ENCODE measurements at regions not wholly inside any gene's neighbourhood (a gene's known extent, or its start where the extent isn't known, plus 50 kb on each side); places are given as distances from the start of the nearest gene placed in this dataset.

GRCh38 chr3:109804697-109805096, 467.4 kb upstream of the DPPA4 start:
- Histone ChIP-seq H3K4me1 (no peaks in the 10 kb centered on the region), H3K9me3 (no peaks in the 10 kb centered on the region), H3K27me3 (no peaks in the 10 kb centered on the region), H3K4me3 (no peak overlapping the region), H3K36me3 (no peaks in the 10 kb centered on the region), H3K27ac (no peak overlapping the region)
- DNase-seq (no peak), ATAC-seq (ENCODE audit: low FRiP score in 2 of 2) (no peak)
- TF ChIP-seq EP300 (IDR thresholded peaks at IDR 0.05) (no peak), POLR2A (IDR thresholded peaks at IDR 0.05) (no peak), POLR2AphosphoS5 (IDR thresholded peaks at IDR 0.05) (no peak)
- TF ChIP-seq, protein P1, sequence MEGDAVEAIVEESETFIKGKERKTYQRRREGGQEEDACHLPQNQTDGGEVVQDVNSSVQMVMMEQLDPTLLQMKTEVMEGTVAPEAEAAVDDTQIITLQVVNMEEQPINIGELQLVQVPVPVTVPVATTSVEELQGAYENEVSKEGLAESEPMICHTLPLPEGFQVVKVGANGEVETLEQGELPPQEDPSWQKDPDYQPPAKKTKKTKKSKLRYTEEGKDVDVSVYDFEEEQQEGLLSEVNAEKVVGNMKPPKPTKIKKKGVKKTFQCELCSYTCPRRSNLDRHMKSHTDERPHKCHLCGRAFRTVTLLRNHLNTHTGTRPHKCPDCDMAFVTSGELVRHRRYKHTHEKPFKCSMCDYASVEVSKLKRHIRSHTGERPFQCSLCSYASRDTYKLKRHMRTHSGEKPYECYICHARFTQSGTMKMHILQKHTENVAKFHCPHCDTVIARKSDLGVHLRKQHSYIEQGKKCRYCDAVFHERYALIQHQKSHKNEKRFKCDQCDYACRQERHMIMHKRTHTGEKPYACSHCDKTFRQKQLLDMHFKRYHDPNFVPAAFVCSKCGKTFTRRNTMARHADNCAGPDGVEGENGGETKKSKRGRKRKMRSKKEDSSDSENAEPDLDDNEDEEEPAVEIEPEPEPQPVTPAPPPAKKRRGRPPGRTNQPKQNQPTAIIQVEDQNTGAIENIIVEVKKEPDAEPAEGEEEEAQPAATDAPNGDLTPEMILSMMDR (IDR thresholded peaks at IDR 0.05) = no peak
- WGBS, 2 donors = 74 to 83% methylated on average over 1 of the region's 1 CpG

DNA sequence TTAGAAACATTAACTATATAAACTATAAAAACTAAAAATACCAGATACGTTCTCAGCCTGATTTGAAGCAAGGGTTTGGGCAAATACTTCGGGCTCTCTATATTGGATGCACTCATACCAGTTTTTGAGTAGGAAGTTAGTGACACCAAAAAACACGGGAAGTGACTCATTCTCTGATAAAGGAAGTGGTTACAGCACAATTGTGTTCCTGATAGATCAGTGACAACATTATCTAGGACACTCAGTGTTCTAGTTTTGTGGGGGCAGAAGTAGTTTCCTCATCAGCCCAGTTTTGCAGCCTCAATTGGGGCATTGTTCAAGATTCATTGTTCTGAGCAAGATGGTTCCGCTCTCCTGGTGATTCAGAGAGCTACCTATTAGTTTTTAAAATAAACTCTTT, 469.6 kb upstream of the DPPA4 start:
- TF ChIP-seq POLR2AphosphoS5 (IDR thresholded peaks at IDR 0.05) (peak in 1 of 2 donors; percentile 23), POLR2A (IDR thresholded peaks at IDR 0.05) (no peak), EP300 (IDR thresholded peaks at IDR 0.05) (peak in 2 of 4 donors; percentile 10 to 49)
- TF ChIP-seq, protein P1 (IDR thresholded peaks at IDR 0.05) = no peak
- Histone ChIP-seq H3K27ac (peak overlapping the region in 3 of 4 donors; percentile 25 to 40 (median 30)), H3K27me3 (no peaks in the 10 kb centered on the region), H3K4me1 (no peaks in the 10 kb centered on the region), H3K9me3 (no peaks in the 10 kb centered on the region), H3K4me3 (no peak overlapping the region), H3K36me3 (no peaks in the 10 kb centered on the region)
- WGBS, 2 donors = 33 to 34% methylated on average over 4 of the region's 4 CpGs
- ATAC-seq (ENCODE audit: low FRiP score in 2 of 2) = peak in 1 of 2 donors; percentile 68
- no peak for DNase-seq

DNA sequence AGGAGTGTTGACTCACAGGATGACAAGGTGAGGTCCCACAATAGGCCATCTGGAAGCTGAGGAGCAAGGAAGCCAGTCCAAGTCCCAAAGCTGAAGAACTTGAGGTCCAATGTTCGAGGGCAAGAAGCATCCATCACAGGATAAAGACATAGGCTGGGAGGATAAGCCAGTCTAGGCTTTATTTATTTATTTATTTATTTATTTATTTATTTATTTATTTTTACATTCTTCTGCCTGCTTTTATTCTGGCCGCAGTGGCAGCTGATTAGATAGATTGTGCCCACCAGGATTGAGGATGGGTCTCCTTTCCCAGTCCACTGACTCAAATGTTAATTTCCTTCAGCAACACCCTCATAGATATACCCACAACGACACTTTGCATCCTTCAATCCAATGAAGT, 472.2 kb upstream of the DPPA4 start:
- ATAC-seq (ENCODE audit: low FRiP score in 2 of 2) (no peak), DNase-seq (no peak)
- TF ChIP-seq POLR2A (IDR thresholded peaks at IDR 0.05) (no peak), POLR2AphosphoS5 (IDR thresholded peaks at IDR 0.05) (no peak), EP300 (IDR thresholded peaks at IDR 0.05) (no peak)
- TF ChIP-seq, protein P1 (IDR thresholded peaks at IDR 0.05) = no peak
- no peaks in the 10 kb centered on the region for H3K9me3 ChIP-seq
- H3K4me1 ChIP-seq = no peaks in the 10 kb centered on the region
- no peaks in the 10 kb centered on the region for H3K36me3 ChIP-seq
- WGBS, 2 donors = 89% methylated on average over 3 of the region's 3 CpGs
- no peak overlapping the region for H3K4me3 ChIP-seq
- H3K27me3 ChIP-seq = no peaks in the 10 kb centered on the region
- H3K27ac ChIP-seq = no peak overlapping the region

DNA sequence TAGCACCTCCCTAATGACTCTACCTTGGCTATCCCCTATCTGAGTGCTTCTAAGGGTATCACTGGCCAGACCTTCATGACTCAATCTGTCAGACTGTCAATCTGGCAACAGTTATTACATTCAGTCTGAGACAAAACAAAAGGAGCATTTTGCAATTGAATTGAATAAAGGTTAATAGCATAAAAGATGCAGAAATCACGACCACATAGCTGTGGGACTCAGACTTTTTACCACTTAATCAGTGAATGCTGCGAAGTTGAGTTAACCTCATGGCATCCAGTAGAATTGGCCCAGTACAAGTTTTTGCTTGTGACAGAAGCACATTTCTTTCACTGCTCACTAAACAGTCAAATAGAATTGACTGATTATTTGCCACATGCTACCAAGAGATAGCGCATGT, 480.7 kb upstream of the DPPA4 start:
- no peaks in the 10 kb centered on the region for H3K4me1 ChIP-seq
- WGBS, 2 donors = 34 to 57% methylated on average over 3 of the region's 3 CpGs
- DNase-seq (no peak), ATAC-seq (ENCODE audit: low FRiP score in 2 of 2) (no peak)
- TF ChIP-seq POLR2A (IDR thresholded peaks at IDR 0.05) (no peak), EP300 (IDR thresholded peaks at IDR 0.05) (no peak), POLR2AphosphoS5 (IDR thresholded peaks at IDR 0.05) (no peak)
- TF ChIP-seq, protein P1 (IDR thresholded peaks at IDR 0.05) = no peak
- no peaks in the 10 kb centered on the region for H3K27me3 ChIP-seq
- no peaks in the 10 kb centered on the region for H3K36me3 ChIP-seq
- H3K9me3 ChIP-seq = no peaks in the 10 kb centered on the region
- no peak overlapping the region for H3K27ac ChIP-seq
- H3K4me3 ChIP-seq = no peak overlapping the region

DNA sequence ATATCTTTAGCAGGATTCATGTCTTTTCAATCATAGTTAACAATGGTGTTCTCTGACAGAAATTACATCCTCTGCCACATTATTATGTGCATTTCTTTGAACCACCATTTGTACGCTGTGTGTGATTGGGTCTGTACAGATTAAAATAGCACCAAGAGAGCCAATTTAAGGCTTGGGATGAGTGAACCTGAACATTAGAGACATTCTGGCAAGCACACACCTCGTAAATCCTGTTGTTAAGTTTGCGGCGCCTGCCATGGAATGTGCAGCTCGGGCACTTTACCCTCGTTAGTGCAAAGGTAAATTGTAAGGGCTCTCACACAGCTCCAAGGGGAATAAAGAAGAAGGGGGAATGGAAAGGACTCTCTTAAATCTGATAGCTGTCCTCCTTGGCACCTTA, 482.4 kb upstream of the DPPA4 start:
- Histone ChIP-seq H3K27ac (no peak overlapping the region), H3K36me3 (no peaks in the 10 kb centered on the region), H3K27me3 (no peaks in the 10 kb centered on the region), H3K9me3 (no peaks in the 10 kb centered on the region), H3K4me3 (no peak overlapping the region), H3K4me1 (no peaks in the 10 kb centered on the region)
- TF ChIP-seq POLR2AphosphoS5 (IDR thresholded peaks at IDR 0.05) (no peak), EP300 (IDR thresholded peaks at IDR 0.05) (no peak), POLR2A (IDR thresholded peaks at IDR 0.05) (no peak)
- TF ChIP-seq, protein P1 (IDR thresholded peaks at IDR 0.05) = no peak
- WGBS, 2 donors = 57 to 59% methylated on average over 6 of the region's 6 CpGs
- DNase-seq (no peak), ATAC-seq (ENCODE audit: low FRiP score in 2 of 2) (no peak)
